Neural progenitor cell (in vitro differentiated cells): ENCODE measurements at regions not wholly inside any gene's neighbourhood (a gene's known extent, or its start where the extent isn't known, plus 50 kb on each side); places are given as distances from the start of the nearest gene placed in this dataset.

Source experiments
- DNase-seq: peaks from one replicate; pipeline ENCODE4 v3.0.0-alpha.2; 2016; ENCODE audit warnings: low spot score
- H2AFZ ChIP-seq: fragments of 200-600 bp; sonication (generic); replicated peaks from 2 replicates; pipeline ENCODE4 v1.6.1; 2016; ENCODE audit warnings: antibody characterized with exemption
- H3F3A ChIP-seq: fragments of 200-600 bp; sonication (generic); 2 replicates; pipeline ENCODE4 v1.6.1; 2016; ENCODE audit warnings: antibody characterized with exemption, low read depth
- H3K27ac ChIP-seq: fragments of 200-600 bp; sonication (generic); 2 replicates; pipeline ENCODE4 v1.5.1; 2016; ENCODE audit warnings: mild to moderate bottlenecking
- H3K27me3 ChIP-seq: fragments of 200-600 bp; sonication (generic); 2 replicates; pipeline ENCODE4 v1.6.1; 2016; ENCODE audit warnings: mild to moderate bottlenecking, moderate library complexity
- H3K36me3 ChIP-seq: fragments of 200-600 bp; sonication (generic); 2 replicates; pipeline ENCODE4 v1.5.1; 2016
- H3K4me1 ChIP-seq: fragments of 200-600 bp; sonication (generic); 2 replicates; pipeline ENCODE4 v1.6.1; 2016; ENCODE audit warnings: mixed run types
- H3K4me2 ChIP-seq: fragments of 200-600 bp; sonication (generic); 2 replicates; pipeline ENCODE4 v1.6.1; 2016
- H3K4me3 ChIP-seq: fragments of 200-600 bp; sonication (generic); 2 replicates; pipeline ENCODE4 v1.5.1; 2016
- H3K79me2 ChIP-seq: fragments of 200-600 bp; sonication (generic); 2 replicates; pipeline ENCODE4 v1.6.1; 2016; ENCODE audit warnings: low read depth
- H3K9ac ChIP-seq: fragments of 200-600 bp; sonication (generic); 2 replicates; pipeline ENCODE4 v1.6.1; 2016
- H3K9me3 ChIP-seq: fragments of 200-600 bp; sonication (generic); 2 replicates; pipeline ENCODE4 v1.5.1; 2016; ENCODE audit warnings: low read depth
- H4K20me1 ChIP-seq: fragments of 200-600 bp; sonication (generic); 2 replicates; pipeline ENCODE4 v1.6.1; 2016; ENCODE audit warnings: low read depth
- H3K27ac Mint-ChIP-seq: 3 replicates; pipeline ENCODE4 v1.8.0; 2021; ENCODE audit warnings: mixed read lengths
- H3K27me3 Mint-ChIP-seq: 2 replicates; pipeline ENCODE4 v1.8.0; 2022; ENCODE audit warnings: low read depth, mild to moderate bottlenecking, inconsistent platforms, moderate library complexity, mixed read lengths; ENCODE audit not compliant: insufficient read depth
- H3K36me3 Mint-ChIP-seq: 3 replicates; pipeline ENCODE4 v1.8.0; 2021; ENCODE audit warnings: mixed read lengths
- H3K4me1 Mint-ChIP-seq: 3 replicates; pipeline ENCODE4 v1.8.0; 2021; ENCODE audit warnings: mixed read lengths
- H3K4me3 Mint-ChIP-seq: 3 replicates; pipeline ENCODE4 v1.8.0; 2021; ENCODE audit warnings: mild to moderate bottlenecking, moderate library complexity, mixed read lengths
- H3K9me3 Mint-ChIP-seq: 3 replicates; pipeline ENCODE4 v1.8.0; 2020; ENCODE audit warnings: mixed read lengths
- CTCF ChIP-seq: fragments of 200-600 bp; sonication (generic); IDR thresholded peaks from 2 replicates; pipeline ENCODE4 v1.5.1; 2017; ENCODE audit warnings: antibody characterized with exemption, mild to moderate bottlenecking
- EZH2 ChIP-seq: fragments of 200-600 bp; sonication (generic); IDR thresholded peaks from 2 replicates; pipeline ENCODE4 v1.6.1; 2017; ENCODE audit warnings: antibody characterized with exemption, mild to moderate bottlenecking, moderate library complexity
- EZH2phosphoT487 ChIP-seq: fragments of 200-600 bp; sonication (generic); IDR thresholded peaks from 2 replicates; pipeline ENCODE4 v1.6.1; 2017; ENCODE audit warnings: antibody characterized with exemption

- H2AFZ ChIP-seq: no peak overlapping the region
- no peaks in the 10 kb centered on the region for H3K79me2 ChIP-seq
- H3K9ac ChIP-seq: no peak overlapping the region
- no peak for DNase-seq
- no peaks in the 10 kb centered on the region for H4K20me1 ChIP-seq
- TF ChIP-seq CTCF (no peak), EZH2 (no peak), EZH2phosphoT487 (no peak)
- H3K4me1 ChIP-seq: no peaks in the 10 kb centered on the region
- Mint-ChIP-seq H3K4me3 (no peak overlapping the region), H3K27ac (no peak overlapping the region), H3K27me3 (no peaks in the 10 kb centered on the region), H3K4me1 (peaks cover 7% of the 10 kb centered on the region), H3K36me3 (no peaks in the 10 kb centered on the region), H3K9me3 (no peaks in the 10 kb centered on the region)
- no peaks in the 10 kb centered on the region for H3K9me3 ChIP-seq
- no peak overlapping the region for H3K4me2 ChIP-seq
- H3K4me3 ChIP-seq: no peak overlapping the region
- no peak overlapping the region for H3K27ac ChIP-seq
- no peaks in the 10 kb centered on the region for H3F3A ChIP-seq
- H3K36me3 ChIP-seq: no peaks in the 10 kb centered on the region
- no peaks in the 10 kb centered on the region for H3K27me3 ChIP-seq
Measured at GRCh38 chr7:146008293-146008692, 108.3 kb upstream of the CNTNAP2 start.

DNA sequence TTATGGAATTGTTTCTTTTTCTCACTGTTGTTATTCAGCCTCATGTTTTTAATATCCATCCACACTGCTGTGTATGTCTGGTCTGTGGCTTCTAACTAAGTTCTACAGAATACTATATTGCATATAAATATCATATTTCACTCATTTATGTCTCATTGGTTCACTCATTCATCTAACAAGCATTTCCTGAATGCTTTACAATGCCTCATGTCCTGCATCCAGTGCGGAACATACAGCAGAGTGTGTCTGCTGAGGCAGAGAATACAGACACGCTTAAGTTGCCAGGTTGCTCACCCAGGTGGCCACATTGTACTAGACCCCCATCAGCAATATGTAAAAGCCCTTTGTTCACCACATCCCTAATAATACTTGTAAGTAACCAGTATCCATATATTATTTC lies 111.8 kb upstream of the CNTNAP2 start:
- TF ChIP-seq CTCF (no peak), EZH2 (no peak)
- Histone ChIP-seq H3K9me3 (no peaks in the 10 kb centered on the region), H3K27me3 (no peaks in the 10 kb centered on the region), H3K4me2 (no peak overlapping the region), H3F3A (no peaks in the 10 kb centered on the region), H3K4me1 (no peaks in the 10 kb centered on the region), H3K27ac (no peak overlapping the region), H3K36me3 (no peaks in the 10 kb centered on the region), H3K4me3 (no peak overlapping the region), H3K79me2 (no peaks in the 10 kb centered on the region), H3K9ac (no peak overlapping the region), H2AFZ (no peak overlapping the region), H4K20me1 (no peaks in the 10 kb centered on the region)
- Mint-ChIP-seq H3K4me3 (no peak overlapping the region), H3K9me3 (no peaks in the 10 kb centered on the region), H3K36me3 (no peaks in the 10 kb centered on the region), H3K27ac (no peak overlapping the region), H3K27me3 (no peaks in the 10 kb centered on the region), H3K4me1 (peaks cover 7% of the 10 kb centered on the region)
- DNase-seq: no peak

- H2AFZ ChIP-seq: no peak overlapping the region
- H3K27me3 Mint-ChIP-seq: no peaks in the 10 kb centered on the region
- no peaks in the 10 kb centered on the region for H3K27me3 ChIP-seq
- H3K9me3 Mint-ChIP-seq: no peaks in the 10 kb centered on the region
- no peaks in the 10 kb centered on the region for H3K4me1 ChIP-seq
- no peaks in the 10 kb centered on the region for H3K36me3 ChIP-seq
- no peaks in the 10 kb centered on the region for H3K36me3 Mint-ChIP-seq
- TF ChIP-seq EZH2phosphoT487: no peak
- no peak for TF ChIP-seq CTCF
- TF ChIP-seq EZH2: no peak
- no peak overlapping the region for H3K4me3 Mint-ChIP-seq
- no peaks in the 10 kb centered on the region for H3K4me1 Mint-ChIP-seq
- no peak overlapping the region for H3K4me2 ChIP-seq
- no peak overlapping the region for H3K27ac ChIP-seq
- H3K27ac Mint-ChIP-seq: no peak overlapping the region
- no peaks in the 10 kb centered on the region for H4K20me1 ChIP-seq
- no peak overlapping the region for H3K4me3 ChIP-seq
- no peaks in the 10 kb centered on the region for H3F3A ChIP-seq
- no peaks in the 10 kb centered on the region for H3K9me3 ChIP-seq
- DNase-seq: no peak
- no peak overlapping the region for H3K9ac ChIP-seq
- H3K79me2 ChIP-seq: no peaks in the 10 kb centered on the region
Measured at GRCh38 chr7:146002431-146003078, 114.0 kb upstream of the CNTNAP2 start.
